ENCODE measurements at regions not wholly inside any gene's neighbourhood (a gene's known extent, or its start where the extent isn't known, plus 50 kb on each side); places are given as distances from the start of the nearest gene placed in this dataset.

GRCh38 chr4:110865611-110866259 is 242.9 kb upstream of the PITX2 start:
- no peaks in the 10 kb centered on the region for H4K20me1 ChIP-seq (ENCODE audit: control insufficient read depth, insufficient read depth)
- no peak overlapping the region for H3K4me2 ChIP-seq (ENCODE audit: control insufficient read depth, insufficient read depth)
- H2AFZ ChIP-seq (ENCODE audit: control insufficient read depth, low read depth, low read length): no peak overlapping the region; the same call in 1 of the 2 replicates
- no peak overlapping the region for H3K9ac ChIP-seq (ENCODE audit: control insufficient read depth, insufficient read depth, low read length)
- H3K27me3 ChIP-seq (replicated peaks in 1 of 2; ENCODE audit: control insufficient read depth in 2 of 2, insufficient read depth in 2 of 2, low read length in 1 of 2): no peaks in the 10 kb centered on the region
- no peak overlapping the region for H3K4me3 ChIP-seq
- peaks cover 6% of the 10 kb centered on the region; the same call in 1 of the 2 replicates for H3K4me1 ChIP-seq (ENCODE audit: control insufficient read depth, insufficient read depth, low read length)
- CTCF ChIA-PET: no interaction called here
- no TSS peak for BruUV-seq (replicated peaks)
- RAD21 ChIA-PET (ENCODE audit: unreplicated experiment): no interaction called here
- H3K9me3 ChIP-seq (replicated peaks; ENCODE audit: control insufficient read depth, insufficient read depth, low read length): no peaks in the 10 kb centered on the region
- no peak overlapping the region for H3K27ac ChIP-seq (ENCODE audit: control insufficient read depth, insufficient read depth)
- in situ Hi-C loops (cut with MboI): loop anchor here (25.0 kb wide), 1 partner anchor 1172 kb away; no protein-coding TSS in a partner anchor
- SMC1A ChIA-PET (ENCODE audit: uncharacterized antibody, unreplicated experiment): no interaction called here
- ATAC-seq (no peak), FAIRE-seq (no peak), DNase-seq (ENCODE audit: low read depth, low spot score) (no peak)
- intact Hi-C loops (cut with micrococcal nuclease; ENCODE audit: unreplicated experiment): no loop called here
- H3K79me2 ChIP-seq (ENCODE audit: control insufficient read depth, insufficient read depth, low read length): no peaks in the 10 kb centered on the region
- POLR2A ChIA-PET: no interaction called here
- WGBS (ENCODE audit: insufficient coverage, insufficient replicate concordance, low lambda C conversion rate, missing lambda C conversion rate): 0% methylated on average over 1 of the region's 1 CpG
- H3K36me3 ChIP-seq (ENCODE audit: control insufficient read depth in 2 of 2, insufficient read depth in 2 of 2, low read length in 1 of 2): no peaks in the 10 kb centered on the region
- TF ChIP-seq BHLHE40 (IDR thresholded peaks at IDR 0.05; ENCODE audit: borderline replicate concordance in 1 of 2, low read depth in 2 of 2, low read length in 1 of 2): no peak
- no peak for TF ChIP-seq SIN3A (IDR thresholded peaks at IDR 0.05; ENCODE audit: low read depth, low read length)
- TF ChIP-seq TCF7 (IDR thresholded peaks at IDR 0.05; ENCODE audit: borderline replicate concordance): no peak
- TF ChIP-seq LARP7 (IDR thresholded peaks at IDR 0.05): no peak
- TF ChIP-seq NKRF (conservative IDR thresholded peaks at IDR 0.05): no peak
- no peak for TF ChIP-seq YBX1 (IDR thresholded peaks at IDR 0.05)
- no peak for TF ChIP-seq ASH2L (IDR thresholded peaks at IDR 0.05; ENCODE audit: borderline replicate concordance, low read depth)
- TF ChIP-seq ZBTB40 (IDR thresholded peaks at IDR 0.05; ENCODE audit: borderline replicate concordance): no peak
- TF ChIP-seq SMARCA5 (IDR thresholded peaks at IDR 0.05): no peak
- TF ChIP-seq, protein P1, sequence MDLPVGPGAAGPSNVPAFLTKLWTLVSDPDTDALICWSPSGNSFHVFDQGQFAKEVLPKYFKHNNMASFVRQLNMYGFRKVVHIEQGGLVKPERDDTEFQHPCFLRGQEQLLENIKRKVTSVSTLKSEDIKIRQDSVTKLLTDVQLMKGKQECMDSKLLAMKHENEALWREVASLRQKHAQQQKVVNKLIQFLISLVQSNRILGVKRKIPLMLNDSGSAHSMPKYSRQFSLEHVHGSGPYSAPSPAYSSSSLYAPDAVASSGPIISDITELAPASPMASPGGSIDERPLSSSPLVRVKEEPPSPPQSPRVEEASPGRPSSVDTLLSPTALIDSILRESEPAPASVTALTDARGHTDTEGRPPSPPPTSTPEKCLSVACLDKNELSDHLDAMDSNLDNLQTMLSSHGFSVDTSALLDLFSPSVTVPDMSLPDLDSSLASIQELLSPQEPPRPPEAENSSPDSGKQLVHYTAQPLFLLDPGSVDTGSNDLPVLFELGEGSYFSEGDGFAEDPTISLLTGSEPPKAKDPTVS (IDR thresholded peaks at IDR 0.05; ENCODE audit: low read depth, low read length): no peak
- no peak for TF ChIP-seq USF2 (IDR thresholded peaks at IDR 0.05; ENCODE audit: borderline replicate concordance, low read depth, low read length)
